Esophagus muscularis mucosa (tissue), 4 donors: ENCODE measurements at regions not wholly inside any gene's neighbourhood (a gene's known extent, or its start where the extent isn't known, plus 50 kb on each side); places are given as distances from the start of the nearest gene placed in this dataset.

ENCODE experiments used
- CTCF ChIP-seq, 3 experiments: fragments of 200-600 bp in 2 of 3; fragments of 450-650 bp in 1 of 3; sonication (generic) in 2 of 3; IDR thresholded peaks; one replicate each; pipeline ENCODE4 v1.5.1; 2017 to 2019; ENCODE audit warnings: antibody characterized with exemption in 3 of 3, mild to moderate bottlenecking in 2 of 3, moderate library complexity in 1 of 3
- EP300 ChIP-seq: sonication (generic); formaldehyde crosslinking; IDR thresholded peaks from one replicate; pipeline ENCODE4 v1.6.1; 2017; ENCODE audit warnings: antibody characterized with exemption
- POLR2A ChIP-seq: fragments of 450-650 bp; IDR thresholded peaks from one replicate; pipeline ENCODE4 v1.6.1; 2017; ENCODE audit warnings: antibody characterized with exemption, moderate library complexity, mild to moderate bottlenecking, low read depth

- TF ChIP-seq CTCF (IDR thresholded peaks at IDR 0.05) (no peak), EP300 (no peak), POLR2A (no peak)
These were observed 859.1 kb upstream of the GCFC2 start for GRCh38 chr2:76569819-76570218.
